ENCODE measurements at regions not wholly inside any gene's neighbourhood (a gene's known extent, or its start where the extent isn't known, plus 50 kb on each side); places are given as distances from the start of the nearest gene placed in this dataset.

DNA sequence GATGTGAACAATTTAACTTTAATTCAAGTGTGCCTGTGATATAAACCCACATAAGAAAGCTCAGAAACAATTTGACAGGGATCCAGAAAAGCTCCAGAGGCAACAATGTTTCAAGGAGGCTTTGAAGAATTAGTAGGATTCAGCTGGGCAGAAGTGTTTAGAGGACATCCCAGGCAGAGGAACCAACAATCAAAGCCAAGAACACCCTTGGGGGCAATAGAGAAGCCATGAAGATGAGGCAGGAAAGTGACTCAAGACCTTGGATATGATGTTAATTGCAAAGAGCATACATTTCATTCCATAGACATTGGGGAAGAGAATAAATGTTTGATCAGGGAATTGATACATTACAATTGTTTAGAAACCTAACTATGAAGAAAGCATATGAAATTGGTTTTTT, 280.3 kb downstream of the LTN1 start:
- H3K4me3 Mint-ChIP-seq, result no peak overlapping the region

DNA sequence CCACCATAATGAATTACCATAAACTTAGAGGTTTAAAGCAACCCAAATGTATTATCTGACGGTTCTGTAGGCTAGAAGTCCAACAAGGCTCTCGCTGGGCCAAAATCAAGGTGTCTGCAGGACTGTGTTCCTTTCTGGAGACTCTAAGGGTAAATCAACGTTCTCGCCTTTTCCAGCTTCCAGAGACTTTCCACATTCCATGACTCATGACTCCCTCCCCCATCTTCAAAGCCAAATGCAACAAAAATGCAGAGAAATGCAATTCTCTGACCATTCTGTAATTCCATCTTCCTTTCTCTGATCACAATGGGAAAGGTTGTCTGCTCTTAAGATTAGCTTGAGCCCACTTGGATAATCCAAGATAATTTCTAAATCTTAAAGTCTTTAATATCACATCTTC, 287.1 kb downstream of the LTN1 start:
- no peak overlapping the region for H3K4me3 Mint-ChIP-seq
- no peak for DNase-seq (ENCODE audit: low read depth, low spot score)
- H3K36me3 Mint-ChIP-seq (ENCODE audit: low read depth), result no peaks in the 10 kb centered on the region
- H3K27ac Mint-ChIP-seq (ENCODE audit: unreplicated experiment), result no peak overlapping the region
- peaks cover 12% of the 10 kb centered on the region for H3K9me3 Mint-ChIP-seq
- H3K4me1 Mint-ChIP-seq, result no peaks in the 10 kb centered on the region
- no peaks in the 10 kb centered on the region for H3K27me3 Mint-ChIP-seq (ENCODE audit: low read depth)
- TF ChIP-seq, protein P1, sequence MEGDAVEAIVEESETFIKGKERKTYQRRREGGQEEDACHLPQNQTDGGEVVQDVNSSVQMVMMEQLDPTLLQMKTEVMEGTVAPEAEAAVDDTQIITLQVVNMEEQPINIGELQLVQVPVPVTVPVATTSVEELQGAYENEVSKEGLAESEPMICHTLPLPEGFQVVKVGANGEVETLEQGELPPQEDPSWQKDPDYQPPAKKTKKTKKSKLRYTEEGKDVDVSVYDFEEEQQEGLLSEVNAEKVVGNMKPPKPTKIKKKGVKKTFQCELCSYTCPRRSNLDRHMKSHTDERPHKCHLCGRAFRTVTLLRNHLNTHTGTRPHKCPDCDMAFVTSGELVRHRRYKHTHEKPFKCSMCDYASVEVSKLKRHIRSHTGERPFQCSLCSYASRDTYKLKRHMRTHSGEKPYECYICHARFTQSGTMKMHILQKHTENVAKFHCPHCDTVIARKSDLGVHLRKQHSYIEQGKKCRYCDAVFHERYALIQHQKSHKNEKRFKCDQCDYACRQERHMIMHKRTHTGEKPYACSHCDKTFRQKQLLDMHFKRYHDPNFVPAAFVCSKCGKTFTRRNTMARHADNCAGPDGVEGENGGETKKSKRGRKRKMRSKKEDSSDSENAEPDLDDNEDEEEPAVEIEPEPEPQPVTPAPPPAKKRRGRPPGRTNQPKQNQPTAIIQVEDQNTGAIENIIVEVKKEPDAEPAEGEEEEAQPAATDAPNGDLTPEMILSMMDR (conservative IDR thresholded peaks at IDR 0.05), result no peak

More for the DNA sequence above, 280.3 kb downstream of the LTN1 start:
- no peak overlapping the region for H3K27ac Mint-ChIP-seq (ENCODE audit: unreplicated experiment)
- no peaks in the 10 kb centered on the region for H3K36me3 Mint-ChIP-seq (ENCODE audit: low read depth)
- H3K4me1 Mint-ChIP-seq, result no peaks in the 10 kb centered on the region
- H3K9me3 Mint-ChIP-seq, result no peaks in the 10 kb centered on the region
- TF ChIP-seq, protein P1 (conservative IDR thresholded peaks at IDR 0.05), result no peak
- no peak for DNase-seq (ENCODE audit: low read depth, low spot score)
- H3K27me3 Mint-ChIP-seq (ENCODE audit: low read depth), result peaks cover 12% of the 10 kb centered on the region

DNA sequence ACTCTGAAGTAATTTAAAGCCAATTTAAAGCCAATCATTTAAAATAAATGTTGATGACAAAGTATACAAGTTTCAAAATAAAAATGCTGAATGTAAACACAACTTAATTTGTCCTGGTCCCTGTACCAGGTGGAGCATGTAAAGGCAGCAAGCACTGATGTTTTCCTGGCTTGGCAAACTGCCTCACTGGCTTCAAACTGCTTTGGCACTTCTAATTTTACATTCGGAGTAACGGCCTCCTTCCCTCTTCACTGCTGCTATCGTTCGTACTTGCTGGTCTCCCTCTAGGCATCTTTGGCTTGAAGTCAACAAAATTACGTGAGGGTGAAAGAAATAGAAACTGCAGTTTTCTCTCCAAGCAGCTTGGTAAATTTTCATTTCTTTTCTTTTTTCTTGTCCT, 287.9 kb downstream of the LTN1 start:
- TF ChIP-seq, protein P1 (conservative IDR thresholded peaks at IDR 0.05), result no peak
- Mint-ChIP-seq H3K4me3 (no peak overlapping the region), H3K4me1 (no peaks in the 10 kb centered on the region), H3K36me3 (ENCODE audit: low read depth) (no peaks in the 10 kb centered on the region), H3K9me3 (peaks cover 12% of the 10 kb centered on the region), H3K27ac (ENCODE audit: unreplicated experiment) (no peak overlapping the region), H3K27me3 (ENCODE audit: low read depth) (no peaks in the 10 kb centered on the region)
- no peak for DNase-seq (ENCODE audit: low read depth, low spot score)

DNA sequence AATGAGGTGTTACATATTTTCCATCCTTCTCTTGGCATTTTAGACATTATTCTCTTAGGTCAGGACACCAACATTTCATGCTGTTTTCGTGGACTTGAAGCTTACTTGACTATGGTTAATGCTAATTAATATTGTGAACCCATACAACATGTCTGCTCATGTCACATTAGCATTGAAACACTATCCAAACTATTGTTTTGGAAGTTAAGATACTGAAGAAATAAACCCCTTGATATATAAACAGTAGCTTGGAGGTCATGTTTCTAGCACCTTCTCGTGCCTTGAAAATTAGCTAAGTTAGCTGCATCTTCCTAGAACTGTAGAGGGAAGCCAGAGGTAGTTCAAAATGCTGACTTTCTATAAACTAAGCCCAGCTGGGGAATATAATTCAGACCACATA, 288.8 kb downstream of the LTN1 start:
- no peak for DNase-seq (ENCODE audit: low read depth, low spot score)
- Mint-ChIP-seq H3K27me3 (ENCODE audit: low read depth) (no peaks in the 10 kb centered on the region), H3K4me3 (no peak overlapping the region), H3K4me1 (no peaks in the 10 kb centered on the region), H3K27ac (ENCODE audit: unreplicated experiment) (no peak overlapping the region), H3K36me3 (ENCODE audit: low read depth) (no peaks in the 10 kb centered on the region), H3K9me3 (peaks cover 12% of the 10 kb centered on the region)
- TF ChIP-seq, protein P1 (conservative IDR thresholded peaks at IDR 0.05), result no peak

DNA sequence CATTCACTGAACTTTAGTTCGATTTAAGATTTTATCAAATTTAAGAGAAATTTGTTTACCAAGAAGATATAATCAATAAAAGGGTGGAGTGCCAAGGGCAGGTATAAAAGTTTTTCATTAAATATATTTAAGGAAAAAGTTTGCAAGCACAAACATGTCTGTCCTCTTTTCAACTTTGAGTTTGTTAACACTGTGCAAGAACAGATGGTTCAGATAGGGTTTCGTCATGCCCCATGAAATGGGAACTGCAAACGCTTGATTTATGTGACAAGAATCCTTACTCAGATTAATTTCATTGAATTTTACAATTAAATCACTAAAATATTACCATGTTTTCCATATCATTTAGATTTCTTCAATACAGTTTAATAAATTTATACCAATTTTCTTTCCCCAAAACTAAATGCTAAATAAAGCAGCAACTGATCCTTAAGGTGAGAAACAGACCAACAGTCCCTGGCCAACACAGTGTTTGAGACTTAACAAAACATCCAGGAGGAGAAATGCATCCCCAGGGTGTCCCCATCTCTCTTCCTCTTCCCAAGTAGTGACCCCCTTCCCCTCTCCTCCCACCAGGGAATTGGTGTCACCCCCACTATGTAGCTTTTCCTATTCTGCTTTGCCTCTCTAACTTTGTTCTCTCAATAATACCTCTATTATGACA, 292.9 kb downstream of the LTN1 start:
- Mint-ChIP-seq H3K27me3 (ENCODE audit: low read depth) (no peaks in the 10 kb centered on the region), H3K27ac (ENCODE audit: unreplicated experiment) (no peak overlapping the region), H3K9me3 (peaks cover 15% of the 10 kb centered on the region), H3K4me3 (no peak overlapping the region), H3K36me3 (ENCODE audit: low read depth) (no peaks in the 10 kb centered on the region), H3K4me1 (no peaks in the 10 kb centered on the region)
- TF ChIP-seq, protein P1 (conservative IDR thresholded peaks at IDR 0.05), result no peak
- DNase-seq (ENCODE audit: low read depth, low spot score), result no peak

Measured in neural crest cell (in vitro differentiated cells).